ENCODE measurements at regions not wholly inside any gene's neighbourhood (a gene's known extent, or its start where the extent isn't known, plus 50 kb on each side); places are given as distances from the start of the nearest gene placed in this dataset.

GRCh38 chr9:103798620-103799019 is 295.5 kb upstream of the SMC2 start:
- TF ChIP-seq, protein P1, sequence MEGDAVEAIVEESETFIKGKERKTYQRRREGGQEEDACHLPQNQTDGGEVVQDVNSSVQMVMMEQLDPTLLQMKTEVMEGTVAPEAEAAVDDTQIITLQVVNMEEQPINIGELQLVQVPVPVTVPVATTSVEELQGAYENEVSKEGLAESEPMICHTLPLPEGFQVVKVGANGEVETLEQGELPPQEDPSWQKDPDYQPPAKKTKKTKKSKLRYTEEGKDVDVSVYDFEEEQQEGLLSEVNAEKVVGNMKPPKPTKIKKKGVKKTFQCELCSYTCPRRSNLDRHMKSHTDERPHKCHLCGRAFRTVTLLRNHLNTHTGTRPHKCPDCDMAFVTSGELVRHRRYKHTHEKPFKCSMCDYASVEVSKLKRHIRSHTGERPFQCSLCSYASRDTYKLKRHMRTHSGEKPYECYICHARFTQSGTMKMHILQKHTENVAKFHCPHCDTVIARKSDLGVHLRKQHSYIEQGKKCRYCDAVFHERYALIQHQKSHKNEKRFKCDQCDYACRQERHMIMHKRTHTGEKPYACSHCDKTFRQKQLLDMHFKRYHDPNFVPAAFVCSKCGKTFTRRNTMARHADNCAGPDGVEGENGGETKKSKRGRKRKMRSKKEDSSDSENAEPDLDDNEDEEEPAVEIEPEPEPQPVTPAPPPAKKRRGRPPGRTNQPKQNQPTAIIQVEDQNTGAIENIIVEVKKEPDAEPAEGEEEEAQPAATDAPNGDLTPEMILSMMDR (optimal IDR thresholded peaks at IDR 0.05 in 1 of 3, IDR thresholded peaks at IDR 0.05 in 1 of 3, conservative IDR thresholded peaks at IDR 0.05 in 1 of 3; ENCODE audit: extremely low read depth in 1 of 3, insufficient read depth in 2 of 3, low read length in 3 of 3), result no peak
- no peak for TF ChIP-seq EZH2 (IDR thresholded peaks at IDR 0.05; ENCODE audit: low read length)

All from keratinocyte (primary cell).